Osteoblast (primary cell): ENCODE measurements at regions not wholly inside any gene's neighbourhood (a gene's known extent, or its start where the extent isn't known, plus 50 kb on each side); places are given as distances from the start of the nearest gene placed in this dataset.
"Not testable (repeated sequence)": the region's sequence is repeated elsewhere in the genome, so short reads cannot be mapped to it uniquely, and the experiment has no call there.

Source experiments
- DNase-seq: peaks from one replicate; pipeline ENCODE4 v3.0.0; 2011; ENCODE audit warnings: low spot score, mixed read lengths; ENCODE audit not compliant: insufficient read length; ENCODE audit errors: missing footprints
- H2AFZ ChIP-seq: 2 replicates; pipeline ENCODE4 v1.6.0; 2011; ENCODE audit warnings: mild to moderate bottlenecking, low read length
- H3K27ac ChIP-seq: 2 replicates; pipeline ENCODE4 v1.5.1; 2011; ENCODE audit warnings: mild to moderate bottlenecking, low read depth, low read length, moderate library complexity
- H3K27me3 ChIP-seq: 2 replicates; pipeline ENCODE4 v1.6.0; 2012; ENCODE audit warnings: mild to moderate bottlenecking, control low read depth, inconsistent platforms, low read length, moderate library complexity; ENCODE audit not compliant: insufficient read depth
- H3K36me3 ChIP-seq: 2 replicates; pipeline ENCODE4 v1.5.1; 2011; ENCODE audit warnings: mild to moderate bottlenecking, low read length, control low read depth, moderate library complexity; ENCODE audit not compliant: insufficient read depth
- H3K4me1 ChIP-seq: 2 replicates; pipeline ENCODE4 v1.5.1; 2011; ENCODE audit warnings: mild to moderate bottlenecking, low read length, control low read depth, moderate library complexity; ENCODE audit not compliant: insufficient read depth
- H3K4me2 ChIP-seq: 2 replicates; pipeline ENCODE4 v1.6.0; 2011; ENCODE audit warnings: mild to moderate bottlenecking, low read length; ENCODE audit not compliant: insufficient read depth
- H3K4me3 ChIP-seq: fragments of 200-600 bp; sonication (generic); 3 replicates; pipeline ENCODE4 v1.5.1; 2012; ENCODE audit warnings: mild to moderate bottlenecking, low read length, inconsistent platforms; ENCODE audit not compliant: insufficient read depth
- H3K79me2 ChIP-seq: 2 replicates; pipeline ENCODE4 v1.6.0; 2012; ENCODE audit warnings: mild to moderate bottlenecking, low read length, control low read depth, inconsistent platforms; ENCODE audit not compliant: insufficient read depth
- H3K9me3 ChIP-seq: 2 replicates; pipeline ENCODE4 v1.5.1; 2011; ENCODE audit warnings: low read depth, low read length, control low read depth
- H4K20me1 ChIP-seq: 2 replicates; pipeline ENCODE4 v1.6.0; 2012; ENCODE audit warnings: mild to moderate bottlenecking, low read length, control low read depth; ENCODE audit not compliant: insufficient read depth
- CTCF ChIP-seq: IDR thresholded peaks from 2 replicates; pipeline ENCODE4 v1.5.1; 2011; ENCODE audit warnings: mild to moderate bottlenecking, low read depth, low read length, moderate library complexity; ENCODE audit errors: extremely low read depth

GRCh38 chr17:64779376-64780095 lies 117.4 kb upstream of the SMURF2 start:
- DNase-seq: peak; percentile 77
- H3K4me2 ChIP-seq: peak overlapping the region; percentile 3

GRCh38 chr17:64779098-64779375 lies 116.9 kb upstream of the SMURF2 start:
- Histone ChIP-seq H3K4me1 (peaks cover 10% of the 10 kb centered on the region), H3K27me3 (peaks cover 40% of the 10 kb centered on the region)
- H3K79me2 ChIP-seq, H3K4me3 ChIP-seq, DNase-seq, H3K27ac ChIP-seq, H2AFZ ChIP-seq, H3K4me2 ChIP-seq, H4K20me1 ChIP-seq, H3K9me3 ChIP-seq, H3K36me3 ChIP-seq: not testable (repeated sequence)

More at GRCh38 chr17:64779376-64780095, 117.4 kb upstream of the SMURF2 start:
- no peak overlapping the region for H3K27ac ChIP-seq
- H4K20me1 ChIP-seq: peaks cover 9% of the 10 kb centered on the region
- no peaks in the 10 kb centered on the region for H3K79me2 ChIP-seq
- H2AFZ ChIP-seq: no peak overlapping the region
- peaks cover 40% of the 10 kb centered on the region for H3K27me3 ChIP-seq
- H3K4me3 ChIP-seq: no peak overlapping the region
- H3K9me3 ChIP-seq: no peaks in the 10 kb centered on the region
- no peak for TF ChIP-seq CTCF
- peaks cover 10% of the 10 kb centered on the region for H3K4me1 ChIP-seq
- no peaks in the 10 kb centered on the region for H3K36me3 ChIP-seq

GRCh38 chr17:64778240-64779097 lies 116.4 kb upstream of the SMURF2 start:
- H3K79me2 ChIP-seq: no peaks in the 10 kb centered on the region
- H3K9me3 ChIP-seq: no peaks in the 10 kb centered on the region
- no peak overlapping the region for H2AFZ ChIP-seq
- TF ChIP-seq CTCF: no peak
- no peak overlapping the region for H3K4me2 ChIP-seq
- peaks cover 40% of the 10 kb centered on the region for H3K27me3 ChIP-seq
- peak; percentile 81 for DNase-seq
- no peak overlapping the region for H3K27ac ChIP-seq
- H3K36me3 ChIP-seq: no peaks in the 10 kb centered on the region
- H3K4me1 ChIP-seq: peaks cover 10% of the 10 kb centered on the region
- peaks cover 7% of the 10 kb centered on the region for H4K20me1 ChIP-seq
- H3K4me3 ChIP-seq: no peak overlapping the region

GRCh38 chr17:64777415-64778239 lies 115.5 kb upstream of the SMURF2 start:
- H3K4me2 ChIP-seq: peak overlapping the region; percentile 78
- peaks cover 10% of the 10 kb centered on the region for H3K4me1 ChIP-seq
- H2AFZ ChIP-seq: no peak overlapping the region
- H3K36me3 ChIP-seq: no peaks in the 10 kb centered on the region
- H3K27ac ChIP-seq: no peak overlapping the region
- H3K79me2 ChIP-seq: no peaks in the 10 kb centered on the region
- peak overlapping the region; percentile 61 for H3K4me3 ChIP-seq
- peaks cover 40% of the 10 kb centered on the region for H3K27me3 ChIP-seq
- DNase-seq: peak; percentile 69
- H4K20me1 ChIP-seq: peaks cover 4% of the 10 kb centered on the region
- TF ChIP-seq CTCF: no peak
- H3K9me3 ChIP-seq: no peaks in the 10 kb centered on the region
